HFFc6 (cell line): ENCODE measurements at regions not wholly inside any gene's neighbourhood (a gene's known extent, or its start where the extent isn't known, plus 50 kb on each side); places are given as distances from the start of the nearest gene placed in this dataset.
A peak's percentile ranks its signal among the peaks of the same experiment; 100 is the strongest.

Experiments used
- DNase-seq: peaks from one replicate; pipeline ENCODE4 v3.0.0-alpha.2; 2018
- H3K27ac Mint-ChIP-seq: 2 replicates; pipeline ENCODE4 v1.8.0; 2020; ENCODE audit warnings: mild to moderate bottlenecking, mixed read lengths
- H3K27me3 Mint-ChIP-seq: 2 replicates; pipeline ENCODE4 v1.8.0; 2021; ENCODE audit warnings: mild to moderate bottlenecking, moderate library complexity, mixed read lengths; ENCODE audit not compliant: insufficient read depth
- H3K36me3 Mint-ChIP-seq: 2 replicates; pipeline ENCODE4 v1.8.0; 2021; ENCODE audit warnings: low read depth, mixed read lengths
- H3K4me1 Mint-ChIP-seq: 2 replicates; pipeline ENCODE4 v1.8.0; 2020; ENCODE audit warnings: low read depth, mixed read lengths
- H3K4me3 Mint-ChIP-seq: 2 replicates; pipeline ENCODE4 v1.8.0; 2020; ENCODE audit warnings: mild to moderate bottlenecking, moderate library complexity, mixed read lengths
- H3K9me3 Mint-ChIP-seq: 2 replicates; pipeline ENCODE4 v1.8.0; 2020; ENCODE audit warnings: mild to moderate bottlenecking, mixed read lengths
- TF ChIP-seq, protein P1 (sequence below): fragments of 200-600 bp; sonication (generic); IDR thresholded peaks from 2 replicates; pipeline ENCODE4 v1.5.0; 2021; ENCODE audit warnings: antibody characterized with exemption, mild to moderate bottlenecking

DNA sequence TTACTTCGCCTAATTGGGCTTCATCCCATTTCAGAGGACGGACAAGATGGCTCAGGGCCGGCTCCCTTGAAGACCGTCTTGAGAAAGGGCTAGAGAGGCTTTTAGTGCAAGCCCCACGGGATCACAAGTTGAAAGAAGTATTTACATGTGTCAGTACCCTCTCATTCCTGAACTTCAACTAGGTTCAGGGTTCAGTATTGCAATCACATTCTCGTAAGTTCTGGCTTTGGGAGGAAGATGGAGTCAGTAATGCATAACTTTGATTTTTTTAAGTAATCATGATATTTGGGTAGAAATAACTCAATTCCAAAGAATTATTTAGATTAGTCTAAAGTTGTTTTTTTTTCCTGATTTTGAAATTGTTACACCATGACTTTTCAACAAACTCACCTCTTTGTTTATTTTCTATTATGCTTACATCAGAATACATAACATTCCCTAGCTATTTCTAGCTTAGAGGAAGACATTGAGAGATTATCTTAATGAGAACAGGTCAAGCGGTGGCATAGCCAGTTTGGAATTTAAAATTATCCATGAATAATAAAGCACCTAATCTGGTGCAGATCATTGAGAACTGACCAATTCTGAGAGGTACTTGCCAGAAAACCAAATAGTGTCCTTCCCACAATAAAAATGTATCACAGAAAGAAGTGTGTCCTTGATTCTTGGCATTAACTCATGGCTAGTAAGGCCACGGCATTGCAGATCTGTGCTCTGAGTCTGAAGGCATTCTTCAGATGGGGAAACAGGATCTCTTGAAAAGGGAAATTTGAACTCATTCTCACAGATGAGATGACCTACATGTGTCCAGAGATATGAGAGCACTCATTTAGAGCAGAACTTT is 92.1 kb upstream of the BLID start:
- DNase-seq: peak; percentile 78
- peak overlapping the region; percentile 62; the same call in 1 of the 2 replicates for H3K4me3 Mint-ChIP-seq
- H3K36me3 Mint-ChIP-seq: no peaks in the 10 kb centered on the region
- H3K27ac Mint-ChIP-seq: peak overlapping the region; percentile 86
- no peaks in the 10 kb centered on the region for H3K9me3 Mint-ChIP-seq
- no peaks in the 10 kb centered on the region for H3K27me3 Mint-ChIP-seq
- TF ChIP-seq, protein P1, sequence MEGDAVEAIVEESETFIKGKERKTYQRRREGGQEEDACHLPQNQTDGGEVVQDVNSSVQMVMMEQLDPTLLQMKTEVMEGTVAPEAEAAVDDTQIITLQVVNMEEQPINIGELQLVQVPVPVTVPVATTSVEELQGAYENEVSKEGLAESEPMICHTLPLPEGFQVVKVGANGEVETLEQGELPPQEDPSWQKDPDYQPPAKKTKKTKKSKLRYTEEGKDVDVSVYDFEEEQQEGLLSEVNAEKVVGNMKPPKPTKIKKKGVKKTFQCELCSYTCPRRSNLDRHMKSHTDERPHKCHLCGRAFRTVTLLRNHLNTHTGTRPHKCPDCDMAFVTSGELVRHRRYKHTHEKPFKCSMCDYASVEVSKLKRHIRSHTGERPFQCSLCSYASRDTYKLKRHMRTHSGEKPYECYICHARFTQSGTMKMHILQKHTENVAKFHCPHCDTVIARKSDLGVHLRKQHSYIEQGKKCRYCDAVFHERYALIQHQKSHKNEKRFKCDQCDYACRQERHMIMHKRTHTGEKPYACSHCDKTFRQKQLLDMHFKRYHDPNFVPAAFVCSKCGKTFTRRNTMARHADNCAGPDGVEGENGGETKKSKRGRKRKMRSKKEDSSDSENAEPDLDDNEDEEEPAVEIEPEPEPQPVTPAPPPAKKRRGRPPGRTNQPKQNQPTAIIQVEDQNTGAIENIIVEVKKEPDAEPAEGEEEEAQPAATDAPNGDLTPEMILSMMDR: no peak
- peaks cover 90% of the 10 kb centered on the region for H3K4me1 Mint-ChIP-seq

DNA sequence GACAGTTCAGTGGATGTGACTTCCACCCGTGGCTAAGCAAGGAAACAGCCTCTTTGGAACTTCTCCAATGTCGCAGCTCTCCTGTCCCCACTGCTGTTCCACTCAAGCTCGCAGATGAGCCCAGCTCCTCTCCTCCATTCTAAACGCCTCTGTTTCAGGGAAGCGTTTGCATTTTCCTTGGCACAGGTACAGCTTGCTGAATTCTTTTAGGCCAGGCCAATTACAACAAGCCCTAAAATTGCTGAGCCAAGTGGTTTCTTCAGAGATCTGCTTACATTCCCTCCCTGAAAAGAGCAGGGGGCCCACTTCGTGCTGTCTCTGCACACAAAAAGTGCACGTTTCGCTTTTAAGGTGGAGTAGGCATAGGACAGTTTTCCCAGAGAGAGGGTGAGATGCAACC is 91.5 kb upstream of the BLID start:
- Mint-ChIP-seq H3K27ac (peak overlapping the region; percentile 86), H3K27me3 (no peaks in the 10 kb centered on the region), H3K4me1 (peaks cover 96% of the 10 kb centered on the region), H3K36me3 (no peaks in the 10 kb centered on the region; the same call in 1 of the 2 replicates), H3K4me3 (peak overlapping the region; percentile 29; the same call in 1 of the 2 replicates), H3K9me3 (no peaks in the 10 kb centered on the region)
- TF ChIP-seq, protein P1: no peak
- no peak for DNase-seq

DNA sequence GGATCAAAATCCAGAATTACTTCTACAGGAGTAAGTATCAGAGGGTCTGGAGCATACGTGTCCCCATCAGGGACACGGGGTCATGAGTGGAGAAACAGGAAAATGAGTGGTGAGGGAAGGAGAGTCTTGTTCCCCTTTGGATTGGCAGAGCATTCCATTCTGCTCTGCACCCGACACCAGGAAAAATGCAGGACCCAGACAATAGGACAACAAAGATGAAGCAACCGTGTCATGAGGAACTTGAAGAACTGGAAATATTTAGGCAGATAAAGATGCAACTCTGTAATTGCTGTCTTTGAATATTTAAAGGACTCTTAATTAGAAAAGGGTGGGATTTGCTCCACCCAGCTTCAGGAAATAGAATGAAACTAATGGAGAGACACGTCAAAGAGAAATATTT is 89.0 kb upstream of the BLID start:
- Mint-ChIP-seq H3K9me3 (no peaks in the 10 kb centered on the region), H3K27ac (peak overlapping the region; percentile 76), H3K27me3 (no peaks in the 10 kb centered on the region), H3K4me1 (peaks cover 95% of the 10 kb centered on the region), H3K36me3 (peaks cover 7% of the 10 kb centered on the region), H3K4me3 (peak overlapping the region; percentile 27; the same call in 1 of the 2 replicates)
- TF ChIP-seq, protein P1: no peak
- no peak for DNase-seq

DNA sequence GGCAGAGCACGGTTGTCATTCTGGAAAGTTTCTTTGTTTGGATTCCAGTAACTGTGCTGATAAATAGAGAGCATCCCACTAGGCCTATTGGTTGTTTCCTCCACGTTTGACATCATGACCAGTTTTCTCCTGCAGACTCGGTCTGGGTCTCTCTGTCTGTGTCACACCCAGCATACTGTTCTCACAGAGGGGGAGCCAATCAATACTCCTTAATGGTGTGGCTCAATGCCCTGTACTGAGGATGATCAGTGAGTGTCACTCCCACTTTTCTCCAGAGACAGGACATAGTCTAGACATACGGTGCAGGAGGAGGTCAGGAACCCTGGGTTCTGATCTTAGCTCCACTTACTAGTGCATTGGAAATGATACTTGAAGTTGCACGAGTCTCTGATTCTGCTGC is 88.2 kb upstream of the BLID start:
- TF ChIP-seq, protein P1: no peak
- H3K36me3 Mint-ChIP-seq: peaks cover 16% of the 10 kb centered on the region
- peaks cover 95% of the 10 kb centered on the region for H3K4me1 Mint-ChIP-seq
- no peaks in the 10 kb centered on the region for H3K27me3 Mint-ChIP-seq
- peak overlapping the region; percentile 76 for H3K27ac Mint-ChIP-seq
- DNase-seq: no peak
- H3K4me3 Mint-ChIP-seq: peak overlapping the region; percentile 92; the same call in 1 of the 2 replicates
- no peaks in the 10 kb centered on the region for H3K9me3 Mint-ChIP-seq

DNA sequence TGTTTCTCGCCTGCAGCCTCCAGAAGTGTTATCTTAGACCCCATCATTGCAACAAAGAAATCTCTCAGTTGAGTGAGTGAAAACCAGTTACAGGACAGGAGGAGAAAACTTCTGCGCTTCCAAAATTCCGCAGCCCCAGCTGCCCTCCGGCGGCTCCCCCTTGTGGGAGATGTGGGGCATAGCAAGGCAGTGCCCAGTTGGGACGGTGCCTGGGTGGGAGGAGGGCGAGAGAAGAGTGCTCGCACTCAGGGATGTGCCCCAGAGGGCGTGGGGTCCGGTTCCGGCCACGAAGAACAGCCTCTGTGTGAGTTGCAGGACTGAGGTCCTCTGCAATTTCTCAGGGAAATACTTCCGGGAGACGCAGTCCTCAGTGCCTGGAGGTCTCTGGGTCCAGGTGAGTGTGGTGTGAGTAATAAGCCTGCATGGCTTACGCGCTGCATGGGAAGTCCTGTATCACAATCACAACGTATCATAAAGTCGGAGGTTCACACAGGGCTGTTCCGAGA is 87.0 kb upstream of the BLID start:
- TF ChIP-seq, protein P1: peak; percentile 99
- Mint-ChIP-seq H3K4me3 (peak overlapping the region; percentile 92), H3K27ac (peak overlapping the region; percentile 76), H3K27me3 (no peaks in the 10 kb centered on the region), H3K9me3 (no peaks in the 10 kb centered on the region), H3K36me3 (peaks cover 18% of the 10 kb centered on the region), H3K4me1 (peaks cover 95% of the 10 kb centered on the region)
- peak; percentile 67 for DNase-seq
